KMS-11 (cell line): ENCODE measurements at regions not wholly inside any gene's neighbourhood (a gene's known extent, or its start where the extent isn't known, plus 50 kb on each side); places are given as distances from the start of the nearest gene placed in this dataset.
"Not testable (repeated sequence)": the region's sequence is repeated elsewhere in the genome, so short reads cannot be mapped to it uniquely, and the experiment has no call there.

ENCODE experiments used
- H2AFZ ChIP-seq: fragments of 200-600 bp; sonication (generic); 2 replicates; pipeline ENCODE4 v1.6.1; 2016; ENCODE audit warnings: antibody characterized with exemption, mixed run types, low read depth
- H3K27ac ChIP-seq: fragments of 200-600 bp; sonication (generic); 2 replicates; pipeline ENCODE4 v1.6.1; 2016; ENCODE audit warnings: mild to moderate bottlenecking, mixed run types
- H3K27me3 ChIP-seq: fragments of 200-600 bp; sonication (generic); 2 replicates; pipeline ENCODE4 v1.6.1; 2017; ENCODE audit warnings: mild to moderate bottlenecking, low read depth, mixed run types, moderate library complexity; ENCODE audit not compliant: insufficient read depth
- H3K36me3 ChIP-seq: fragments of 200-600 bp; sonication (generic); 2 replicates; pipeline ENCODE4 v1.6.1; 2017; ENCODE audit warnings: mild to moderate bottlenecking, mixed run types; ENCODE audit not compliant: insufficient read depth
- H3K4me1 ChIP-seq: fragments of 200-600 bp; sonication (generic); 2 replicates; pipeline ENCODE4 v1.6.1; 2016; ENCODE audit warnings: mild to moderate bottlenecking, low read depth, mixed run types; ENCODE audit not compliant: poor library complexity, severe bottlenecking
- H3K4me2 ChIP-seq: fragments of 200-600 bp; sonication (generic); 2 replicates; pipeline ENCODE4 v1.7.0; 2016; ENCODE audit warnings: mild to moderate bottlenecking, mixed run types
- H3K4me3 ChIP-seq: fragments of 200-600 bp; sonication (generic); IDR thresholded peaks from 2 replicates; pipeline ENCODE4 v1.6.1; 2017; ENCODE audit warnings: low read depth, low read length, mixed read lengths; ENCODE audit not compliant: insufficient read depth
- H3K79me2 ChIP-seq: fragments of 200-600 bp; sonication (generic); 2 replicates; pipeline ENCODE4 v1.6.1; 2016; ENCODE audit warnings: low read depth, mixed run types; ENCODE audit not compliant: insufficient read depth
- H3K9ac ChIP-seq: fragments of 200-600 bp; sonication (generic); 2 replicates; pipeline ENCODE4 v1.6.1; 2016; ENCODE audit warnings: mild to moderate bottlenecking, mixed run types
- H4K20me1 ChIP-seq: fragments of 200-600 bp; sonication (generic); 2 replicates; pipeline ENCODE4 v1.6.1; 2016; ENCODE audit warnings: mild to moderate bottlenecking, mixed run types; ENCODE audit not compliant: insufficient read depth
- TF ChIP-seq, protein P1 (sequence below): fragments of 200-600 bp; sonication (generic); conservative IDR thresholded peaks from 2 replicates; pipeline ENCODE4 v1.6.1; 2017; ENCODE audit warnings: low read depth, mild to moderate bottlenecking, antibody characterized with exemption, low read length, moderate library complexity, mixed read lengths

DNA sequence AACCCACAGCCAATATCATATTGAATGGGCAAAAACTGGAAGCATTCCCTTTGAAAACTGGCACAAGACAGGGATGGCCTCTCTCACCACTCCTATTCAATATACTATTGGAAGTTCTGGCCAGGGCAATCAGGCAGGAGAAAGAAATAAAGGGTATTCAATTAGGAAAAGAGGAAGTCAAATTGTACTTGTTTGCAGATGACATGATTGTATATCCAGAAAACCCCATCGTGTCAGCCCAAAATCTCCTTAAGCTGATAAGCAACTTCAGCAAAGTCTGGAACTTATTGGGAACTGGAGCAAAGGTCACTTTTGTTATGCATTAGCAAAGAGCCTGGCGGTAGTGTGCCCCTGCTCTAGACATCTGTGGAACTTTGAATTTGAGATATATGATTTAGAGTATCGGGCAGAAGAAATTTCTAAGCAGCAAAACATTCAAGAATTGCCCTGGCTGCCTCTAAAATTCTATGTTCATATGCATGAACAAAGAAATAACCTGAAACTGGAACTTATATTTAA, 53.4 kb upstream of the PSMA1 start:
- not testable (repeated sequence) for H3K9ac ChIP-seq, H3K27ac ChIP-seq, H3K4me3 ChIP-seq, H3K27me3 ChIP-seq, H4K20me1 ChIP-seq, H3K36me3 ChIP-seq, H2AFZ ChIP-seq, H3K4me2 ChIP-seq
- Histone ChIP-seq H3K4me1 (peaks cover 25% of the 10 kb centered on the region), H3K79me2 (peaks cover 11% of the 10 kb centered on the region; the same call in 1 of the 2 replicates)

DNA sequence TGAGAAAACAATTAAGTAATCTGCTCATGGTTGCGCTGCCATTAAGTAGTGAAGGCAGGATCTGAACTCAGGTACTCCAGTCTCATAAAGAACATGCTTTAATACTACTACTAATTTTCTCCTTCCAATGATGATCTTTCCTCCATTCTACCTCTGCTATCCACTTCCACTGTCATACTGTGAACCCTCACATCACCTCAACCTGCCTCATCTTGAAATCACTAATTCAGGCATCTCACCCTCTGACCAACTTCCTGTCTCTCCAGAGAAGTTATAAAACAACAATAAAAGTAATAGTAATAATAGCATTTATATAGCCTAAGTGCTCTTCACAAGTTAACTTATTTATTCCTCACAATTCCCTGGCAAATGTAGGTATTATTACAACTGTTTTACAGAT, 57.1 kb upstream of the PSMA1 start:
- Histone ChIP-seq H3K27me3 (no peaks in the 10 kb centered on the region), H3K9ac (no peak overlapping the region), H3K36me3 (no peaks in the 10 kb centered on the region), H3K4me2 (peak overlapping the region; percentile 43; the same call in 1 of the 2 replicates), H3K4me1 (peaks cover 56% of the 10 kb centered on the region), H2AFZ (no peak overlapping the region), H4K20me1 (no peaks in the 10 kb centered on the region), H3K27ac (peak overlapping the region; percentile 65; the same call in 1 of the 2 replicates), H3K79me2 (peaks cover 15% of the 10 kb centered on the region; the same call in 1 of the 2 replicates), H3K4me3 (no peak overlapping the region)
- TF ChIP-seq, protein P1, sequence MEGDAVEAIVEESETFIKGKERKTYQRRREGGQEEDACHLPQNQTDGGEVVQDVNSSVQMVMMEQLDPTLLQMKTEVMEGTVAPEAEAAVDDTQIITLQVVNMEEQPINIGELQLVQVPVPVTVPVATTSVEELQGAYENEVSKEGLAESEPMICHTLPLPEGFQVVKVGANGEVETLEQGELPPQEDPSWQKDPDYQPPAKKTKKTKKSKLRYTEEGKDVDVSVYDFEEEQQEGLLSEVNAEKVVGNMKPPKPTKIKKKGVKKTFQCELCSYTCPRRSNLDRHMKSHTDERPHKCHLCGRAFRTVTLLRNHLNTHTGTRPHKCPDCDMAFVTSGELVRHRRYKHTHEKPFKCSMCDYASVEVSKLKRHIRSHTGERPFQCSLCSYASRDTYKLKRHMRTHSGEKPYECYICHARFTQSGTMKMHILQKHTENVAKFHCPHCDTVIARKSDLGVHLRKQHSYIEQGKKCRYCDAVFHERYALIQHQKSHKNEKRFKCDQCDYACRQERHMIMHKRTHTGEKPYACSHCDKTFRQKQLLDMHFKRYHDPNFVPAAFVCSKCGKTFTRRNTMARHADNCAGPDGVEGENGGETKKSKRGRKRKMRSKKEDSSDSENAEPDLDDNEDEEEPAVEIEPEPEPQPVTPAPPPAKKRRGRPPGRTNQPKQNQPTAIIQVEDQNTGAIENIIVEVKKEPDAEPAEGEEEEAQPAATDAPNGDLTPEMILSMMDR: no peak

DNA sequence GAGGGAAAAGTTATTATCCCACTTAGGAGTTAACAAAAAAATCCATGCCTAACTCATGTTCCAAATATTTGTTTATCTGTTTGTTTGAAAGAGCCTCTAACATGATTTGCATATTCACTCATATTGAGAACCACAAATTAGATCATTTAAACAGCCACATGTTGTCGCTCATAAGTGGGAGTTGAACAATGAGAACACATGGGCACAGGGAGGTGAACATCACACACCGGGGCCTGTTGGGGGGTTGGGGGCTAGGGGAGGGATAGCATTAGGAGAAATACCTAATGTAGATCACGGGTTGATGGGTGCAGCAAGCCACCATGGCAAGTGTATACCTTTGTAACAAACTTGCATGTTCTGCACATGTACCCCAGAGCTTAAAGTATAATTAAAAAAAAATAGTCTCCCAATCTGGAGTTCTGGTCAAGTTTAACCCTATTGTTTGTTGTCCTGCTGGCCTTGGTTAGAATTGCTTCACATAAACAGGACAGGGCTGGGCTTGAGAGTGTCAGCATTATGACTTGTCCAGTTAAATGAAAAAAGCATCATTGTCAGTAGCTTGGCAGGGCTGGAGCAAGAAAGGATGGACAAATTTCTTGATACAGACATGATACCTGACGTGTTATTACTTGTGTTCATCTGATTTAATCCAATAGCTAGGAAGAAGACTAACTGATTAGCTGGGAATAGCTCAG, 57.8 kb upstream of the PSMA1 start:
- TF ChIP-seq, protein P1: no peak
- H2AFZ ChIP-seq: no peak overlapping the region
- H3K79me2 ChIP-seq: peaks cover 15% of the 10 kb centered on the region; the same call in 1 of the 2 replicates
- H3K9ac ChIP-seq: no peak overlapping the region
- no peaks in the 10 kb centered on the region for H4K20me1 ChIP-seq
- H3K4me3 ChIP-seq: no peak overlapping the region
- H3K27ac ChIP-seq: peak overlapping the region; percentile 65
- no peaks in the 10 kb centered on the region for H3K27me3 ChIP-seq
- H3K36me3 ChIP-seq: no peaks in the 10 kb centered on the region
- peak overlapping the region; percentile 43 for H3K4me2 ChIP-seq
- H3K4me1 ChIP-seq: peaks cover 56% of the 10 kb centered on the region

DNA sequence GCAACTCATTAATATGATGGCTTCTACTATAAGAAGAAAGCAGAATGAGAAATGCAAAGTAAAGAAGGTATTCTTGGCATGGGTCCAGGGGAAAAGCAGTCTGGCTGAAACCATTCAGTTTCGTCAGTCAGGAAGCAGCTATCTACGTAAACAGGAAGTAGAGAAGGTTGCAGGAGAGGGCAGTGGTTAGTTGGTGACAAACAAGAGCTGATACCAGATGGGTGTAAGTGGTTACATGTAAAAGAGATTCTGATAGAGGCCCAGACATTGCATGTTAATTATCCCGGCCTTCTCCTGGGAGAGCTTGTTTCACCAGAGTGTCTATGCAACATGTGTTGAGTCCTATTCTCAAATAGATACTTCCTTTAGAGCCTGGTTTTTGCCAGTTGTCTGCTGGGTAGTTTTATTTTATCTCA, 58.4 kb upstream of the PSMA1 start:
- Histone ChIP-seq H4K20me1 (no peaks in the 10 kb centered on the region), H3K79me2 (peaks cover 15% of the 10 kb centered on the region; the same call in 1 of the 2 replicates), H2AFZ (no peak overlapping the region), H3K36me3 (no peaks in the 10 kb centered on the region), H3K4me1 (peaks cover 56% of the 10 kb centered on the region), H3K9ac (no peak overlapping the region), H3K27ac (peak overlapping the region; percentile 65), H3K4me3 (no peak overlapping the region), H3K27me3 (no peaks in the 10 kb centered on the region), H3K4me2 (peak overlapping the region; percentile 43)
- TF ChIP-seq, protein P1: no peak

DNA sequence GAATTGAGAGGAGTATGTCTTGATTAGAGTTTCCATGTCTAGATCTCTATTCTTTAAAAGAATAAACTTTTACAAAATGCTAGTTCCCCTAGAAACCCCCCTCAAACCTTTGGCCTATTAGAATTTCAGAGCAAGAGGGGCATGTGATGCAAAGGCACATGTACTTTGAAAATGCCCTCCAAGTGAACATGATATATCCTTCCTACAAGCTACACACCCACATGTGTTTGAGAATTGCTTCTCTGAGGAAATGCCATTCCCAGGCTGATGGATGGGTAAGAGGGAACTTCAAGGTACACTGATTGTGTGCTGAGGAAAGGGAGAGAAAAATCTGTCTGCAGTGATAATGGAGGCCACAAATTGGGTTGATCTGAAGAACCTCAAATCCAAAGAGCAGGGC, 59.5 kb upstream of the PSMA1 start:
- H3K4me1 ChIP-seq: peaks cover 54% of the 10 kb centered on the region
- H3K9ac ChIP-seq: no peak overlapping the region
- no peaks in the 10 kb centered on the region for H3K36me3 ChIP-seq
- H3K27me3 ChIP-seq: no peaks in the 10 kb centered on the region
- H3K27ac ChIP-seq: peak overlapping the region; percentile 65
- H4K20me1 ChIP-seq: no peaks in the 10 kb centered on the region
- TF ChIP-seq, protein P1: no peak
- no peak overlapping the region for H2AFZ ChIP-seq
- H3K4me2 ChIP-seq: peak overlapping the region; percentile 43
- no peak overlapping the region for H3K4me3 ChIP-seq
- peaks cover 15% of the 10 kb centered on the region; the same call in 1 of the 2 replicates for H3K79me2 ChIP-seq
